Endothelial cell of umbilical vein (primary cell): ENCODE measurements at regions not wholly inside any gene's neighbourhood (a gene's known extent, or its start where the extent isn't known, plus 50 kb on each side); places are given as distances from the start of the nearest gene placed in this dataset.

Experiments
- BruUV-seq: library from RNA; stranded (reverse); fragments of 400-500 nt; replicated peaks from 2 replicates; lab custom pipeline; 2021; lab: Mats Ljungman, UMichigan
- CTCF ChIA-PET: fragments of 300-600, 350-600 bp; sonication (Branson Sonifier 250); formaldehyde crosslinking; loops from one replicate; lab custom pipeline; 2021; ENCODE audit warnings: antibody characterized with exemption, inconsistent platforms; lab: Charles Lee
- POLR2A ChIA-PET: fragments of 300-600, 350-600 bp; sonication (Branson Sonifier 250); formaldehyde crosslinking; loops from one replicate; lab custom pipeline; 2021; ENCODE audit warnings: antibody characterized with exemption, inconsistent platforms; lab: Charles Lee
- DNase-seq: peaks from one replicate; pipeline ENCODE4 v3.0.0-alpha.2; 2011; ENCODE audit warnings: low read depth, low spot score
- FAIRE-seq: peaks from 2 replicates; lab custom pipeline; 2011; peaks lifted over from hg19 to GRCh38; lab: Jason Lieb, UNC
- H2AFZ ChIP-seq: 2 replicates; pipeline ENCODE4 v1.6.0; 2012; ENCODE audit warnings: low read depth, low read length, control low read depth, inconsistent platforms
- H3K27ac ChIP-seq: 2 replicates; pipeline ENCODE4 v1.5.1; 2011; ENCODE audit warnings: low read depth, mild to moderate bottlenecking, control low read depth, low read length, moderate library complexity; ENCODE audit not compliant: insufficient read depth
- H3K27me3 ChIP-seq, 2 experiments: 2 replicates each; pipeline versions ENCODE4 v1.6.0 to v1.6.1; 2011; ENCODE audit warnings: low read length in 2 of 2, mixed read lengths in 1 of 2; ENCODE audit not compliant: control insufficient read depth in 2 of 2, insufficient read depth in 2 of 2
- H3K36me3 ChIP-seq, 2 experiments: 2 replicates in 1 of 2; 3 replicates in 1 of 2; pipeline ENCODE4 v1.5.1; 2011; ENCODE audit warnings: low read length in 2 of 2, mild to moderate bottlenecking in 1 of 2, moderate library complexity in 1 of 2; ENCODE audit not compliant: control insufficient read depth in 2 of 2, insufficient read depth in 2 of 2; ENCODE audit errors: extremely low read depth in 1 of 2
- H3K4me1 ChIP-seq: 3 replicates; pipeline ENCODE4 v1.5.1; 2011; ENCODE audit warnings: mild to moderate bottlenecking, low read length; ENCODE audit not compliant: control insufficient read depth, insufficient read depth; ENCODE audit errors: extremely low read depth
- H3K4me2 ChIP-seq: 2 replicates; pipeline ENCODE4 v1.6.1; 2011; ENCODE audit warnings: low read length, control low read depth, mixed read lengths; ENCODE audit not compliant: insufficient read depth
- H3K4me3 ChIP-seq, 3 experiments: fragments of 200-600 bp in 1 of 3; sonication (generic), shearing (Covaris generic) in 1 of 3; replicated peaks in 1 of 3; 2 replicates each; pipeline ENCODE4 v1.5.1; 2011 to 2016; ENCODE audit warnings: control low read depth in 3 of 3, low read length in 3 of 3, mild to moderate bottlenecking in 2 of 3, inconsistent platforms in 1 of 3, low read depth in 1 of 3, moderate library complexity in 1 of 3; ENCODE audit not compliant: insufficient read depth in 1 of 3
- H3K79me2 ChIP-seq: 2 replicates; pipeline ENCODE4 v1.6.0; 2012; ENCODE audit warnings: low read length, inconsistent platforms; ENCODE audit not compliant: control insufficient read depth, insufficient read depth
- H3K9ac ChIP-seq: replicated peaks from 2 replicates; pipeline ENCODE3; 2011; ENCODE audit warnings: low read length, control low read depth; ENCODE audit not compliant: insufficient read depth; ENCODE audit errors: extremely low read depth
- H3K9me1 ChIP-seq: replicated peaks from 3 replicates; pipeline ENCODE4 v1.6.0; 2011; ENCODE audit warnings: mild to moderate bottlenecking, low read length; ENCODE audit not compliant: control insufficient read depth, insufficient read depth; ENCODE audit errors: extremely low read depth
- H3K9me3 ChIP-seq: replicated peaks from 2 replicates; pipeline ENCODE4 v1.5.1; 2012; ENCODE audit warnings: low read length, inconsistent platforms; ENCODE audit not compliant: control insufficient read depth, insufficient read depth
- H4K20me1 ChIP-seq: replicated peaks from 2 replicates; pipeline ENCODE3; 2011; ENCODE audit warnings: mild to moderate bottlenecking, low read length; ENCODE audit not compliant: control insufficient read depth, insufficient read depth; ENCODE audit errors: extremely low read depth
- EZH2 ChIP-seq: IDR thresholded peaks from 2 replicates; pipeline ENCODE4 v1.6.1; 2012; ENCODE audit warnings: borderline replicate concordance, low read depth, mild to moderate bottlenecking, moderate library complexity, low read length, inconsistent platforms; ENCODE audit not compliant: severe bottlenecking
- FOS ChIP-seq: IDR thresholded peaks from 2 replicates; pipeline ENCODE4 v1.6.1; 2011; ENCODE audit warnings: mild to moderate bottlenecking, low read length, moderate library complexity, borderline replicate concordance; ENCODE audit not compliant: insufficient read depth
- GATA2 ChIP-seq: IDR thresholded peaks from 2 replicates; pipeline ENCODE4 v1.7.0; 2011; ENCODE audit warnings: low read depth, mild to moderate bottlenecking, moderate library complexity, mixed read lengths, low read length; ENCODE audit not compliant: insufficient read length, insufficient read depth
- JUN ChIP-seq: IDR thresholded peaks from 2 replicates; pipeline ENCODE4 v1.6.1; 2011; ENCODE audit warnings: borderline replicate concordance, low read depth; ENCODE audit not compliant: insufficient read length, insufficient read depth
- MYC ChIP-seq: IDR thresholded peaks from one replicate; pipeline ENCODE4 v1.6.1; 2011; ENCODE audit warnings: mild to moderate bottlenecking, low read depth, low read length
- POLR2A ChIP-seq: IDR thresholded peaks from 2 replicates; pipeline ENCODE4 v1.6.1; 2012; ENCODE audit warnings: low read depth, mild to moderate bottlenecking, control low read depth, low read length
- POLR2AphosphoS5 ChIP-seq: IDR thresholded peaks from 2 replicates; pipeline ENCODE4 v1.6.1; 2012; ENCODE audit warnings: low read depth, mild to moderate bottlenecking, control low read depth, low read length, moderate library complexity; ENCODE audit not compliant: insufficient read depth
- dilution Hi-C: fragments of 300-500 bp; cut with MboI; formaldehyde crosslinking; loops from one replicate; pipeline ENCODE4 v1.15.0; 2019; ENCODE audit warnings: low sequenced_read_pairs; ENCODE audit not compliant: extremely low pct_ligation_motif_present
- intact Hi-C: fragments of 100-400 bp; cut with micrococcal nuclease; formaldehyde crosslinking; loops from one replicate; pipeline ENCODE4 v1.10.0; 2022
- TF ChIP-seq, protein P1 (sequence below): IDR thresholded peaks from 2 replicates; pipeline ENCODE4 v1.6.1; 2011; ENCODE audit not compliant: insufficient read depth, insufficient read length
- TF ChIP-seq, protein P2 (sequence below), 2 donors: IDR thresholded peaks; 1 replicate in 1 of 2; 2 replicates in 1 of 2; pipeline ENCODE4 v1.5.1; 2011; ENCODE audit warnings: low read length in 2 of 2, mild to moderate bottlenecking in 2 of 2, moderate library complexity in 2 of 2, control low read depth in 1 of 2, inconsistent platforms in 1 of 2, low read depth in 1 of 2; ENCODE audit not compliant: insufficient read depth in 1 of 2; ENCODE audit errors: extremely low read depth in 1 of 2

DNA sequence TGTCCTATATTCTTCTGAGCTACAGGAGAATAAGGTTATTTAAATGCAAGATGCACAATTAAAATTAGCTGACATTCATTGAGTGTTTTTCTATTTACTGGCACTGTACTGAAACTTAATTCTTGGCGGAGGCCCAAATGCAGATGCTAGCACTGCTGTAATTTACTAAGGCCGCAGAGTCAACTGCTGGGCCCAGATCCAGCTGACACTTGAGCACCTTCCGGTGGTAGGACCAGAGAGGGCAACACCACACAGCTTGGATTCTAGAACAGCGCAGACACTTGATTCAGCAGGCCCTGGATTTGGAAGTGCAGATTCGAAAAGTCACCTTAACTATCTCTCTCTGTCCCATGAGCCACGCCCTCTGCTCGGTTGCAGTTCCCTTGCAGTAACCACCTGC, 228.6 kb upstream of the TMEM72 start:
- Histone ChIP-seq H3K27me3 (no peaks in the 10 kb centered on the region), H3K9me1 (no peaks in the 10 kb centered on the region), H3K79me2 (no peaks in the 10 kb centered on the region), H3K9ac (no peak overlapping the region), H3K4me3 (no peak overlapping the region), H2AFZ (no peak overlapping the region), H3K27ac (no peak overlapping the region), H3K4me2 (no peak overlapping the region), H3K36me3 (no peaks in the 10 kb centered on the region), H3K4me1 (no peaks in the 10 kb centered on the region), H4K20me1 (no peaks in the 10 kb centered on the region), H3K9me3 (no peaks in the 10 kb centered on the region)
- BruUV-seq, result no TSS peak
- intact Hi-C loops (no loop called here), dilution Hi-C loops (no loop called here)
- FAIRE-seq (no peak), DNase-seq (no peak)
- ChIA-PET POLR2A (no interaction called here), CTCF (no interaction called here)
- TF ChIP-seq POLR2AphosphoS5, result no peak
- no peak for TF ChIP-seq JUN
- TF ChIP-seq, protein P1, sequence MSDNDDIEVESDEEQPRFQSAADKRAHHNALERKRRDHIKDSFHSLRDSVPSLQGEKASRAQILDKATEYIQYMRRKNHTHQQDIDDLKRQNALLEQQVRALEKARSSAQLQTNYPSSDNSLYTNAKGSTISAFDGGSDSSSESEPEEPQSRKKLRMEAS, result no peak
- TF ChIP-seq, protein P2, sequence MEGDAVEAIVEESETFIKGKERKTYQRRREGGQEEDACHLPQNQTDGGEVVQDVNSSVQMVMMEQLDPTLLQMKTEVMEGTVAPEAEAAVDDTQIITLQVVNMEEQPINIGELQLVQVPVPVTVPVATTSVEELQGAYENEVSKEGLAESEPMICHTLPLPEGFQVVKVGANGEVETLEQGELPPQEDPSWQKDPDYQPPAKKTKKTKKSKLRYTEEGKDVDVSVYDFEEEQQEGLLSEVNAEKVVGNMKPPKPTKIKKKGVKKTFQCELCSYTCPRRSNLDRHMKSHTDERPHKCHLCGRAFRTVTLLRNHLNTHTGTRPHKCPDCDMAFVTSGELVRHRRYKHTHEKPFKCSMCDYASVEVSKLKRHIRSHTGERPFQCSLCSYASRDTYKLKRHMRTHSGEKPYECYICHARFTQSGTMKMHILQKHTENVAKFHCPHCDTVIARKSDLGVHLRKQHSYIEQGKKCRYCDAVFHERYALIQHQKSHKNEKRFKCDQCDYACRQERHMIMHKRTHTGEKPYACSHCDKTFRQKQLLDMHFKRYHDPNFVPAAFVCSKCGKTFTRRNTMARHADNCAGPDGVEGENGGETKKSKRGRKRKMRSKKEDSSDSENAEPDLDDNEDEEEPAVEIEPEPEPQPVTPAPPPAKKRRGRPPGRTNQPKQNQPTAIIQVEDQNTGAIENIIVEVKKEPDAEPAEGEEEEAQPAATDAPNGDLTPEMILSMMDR (IDR thresholded peaks at IDR 0.05; ENCODE audit: extremely low read depth in 1 of 2, insufficient read depth in 1 of 2, low read depth in 1 of 2, low read length in 2 of 2), result no peak
- TF ChIP-seq POLR2A, result no peak
- no peak for TF ChIP-seq FOS
- TF ChIP-seq EZH2, result no peak
- no peak for TF ChIP-seq GATA2
- no peak for TF ChIP-seq MYC
